ENCODE measurements at regions not wholly inside any gene's neighbourhood (a gene's known extent, or its start where the extent isn't known, plus 50 kb on each side); places are given as distances from the start of the nearest gene placed in this dataset.

- Histone ChIP-seq H3K36me3 (ENCODE audit: control insufficient read depth, insufficient read depth, low read length) (no peaks in the 10 kb centered on the region), H3K27me3 (ENCODE audit: control insufficient read depth, insufficient read depth, low read length) (no peaks in the 10 kb centered on the region; the same call in none of the 2 replicates), H3K27ac (ENCODE audit: low read length) (no peak overlapping the region), H3K4me1 (ENCODE audit: control insufficient read depth, insufficient read depth, low read length) (no peaks in the 10 kb centered on the region), H3K9me3 (ENCODE audit: control insufficient read depth, insufficient read depth, low read depth, low read length) (no peaks in the 10 kb centered on the region), H3K4me3 (ENCODE audit: low read depth in 2 of 2, low read length in 2 of 2) (no peak overlapping the region)
- in situ Hi-C loops (cut with HindIII; ENCODE audit: low pct_unique_long_range_greater_than_20kb, low sequenced_read_pairs), result loop anchor here (25.0 kb wide), 1 partner anchor 218 kb away; the partner anchor contains the start of gene FAM98B
- no peak for ATAC-seq
- ChIA-PET POLR2A (no interaction called here), CTCF (no interaction called here)
- TF ChIP-seq POLR2AphosphoS5 (IDR thresholded peaks at IDR 0.05; ENCODE audit: low read depth, low read length) (no peak), SIN3A (IDR thresholded peaks at IDR 0.05; ENCODE audit: borderline replicate concordance, insufficient read depth, low read depth, low read length) (no peak), TCF7L2 (IDR thresholded peaks at IDR 0.05; ENCODE audit: low read depth, low read length) (no peak)
- TF ChIP-seq, protein P1, sequence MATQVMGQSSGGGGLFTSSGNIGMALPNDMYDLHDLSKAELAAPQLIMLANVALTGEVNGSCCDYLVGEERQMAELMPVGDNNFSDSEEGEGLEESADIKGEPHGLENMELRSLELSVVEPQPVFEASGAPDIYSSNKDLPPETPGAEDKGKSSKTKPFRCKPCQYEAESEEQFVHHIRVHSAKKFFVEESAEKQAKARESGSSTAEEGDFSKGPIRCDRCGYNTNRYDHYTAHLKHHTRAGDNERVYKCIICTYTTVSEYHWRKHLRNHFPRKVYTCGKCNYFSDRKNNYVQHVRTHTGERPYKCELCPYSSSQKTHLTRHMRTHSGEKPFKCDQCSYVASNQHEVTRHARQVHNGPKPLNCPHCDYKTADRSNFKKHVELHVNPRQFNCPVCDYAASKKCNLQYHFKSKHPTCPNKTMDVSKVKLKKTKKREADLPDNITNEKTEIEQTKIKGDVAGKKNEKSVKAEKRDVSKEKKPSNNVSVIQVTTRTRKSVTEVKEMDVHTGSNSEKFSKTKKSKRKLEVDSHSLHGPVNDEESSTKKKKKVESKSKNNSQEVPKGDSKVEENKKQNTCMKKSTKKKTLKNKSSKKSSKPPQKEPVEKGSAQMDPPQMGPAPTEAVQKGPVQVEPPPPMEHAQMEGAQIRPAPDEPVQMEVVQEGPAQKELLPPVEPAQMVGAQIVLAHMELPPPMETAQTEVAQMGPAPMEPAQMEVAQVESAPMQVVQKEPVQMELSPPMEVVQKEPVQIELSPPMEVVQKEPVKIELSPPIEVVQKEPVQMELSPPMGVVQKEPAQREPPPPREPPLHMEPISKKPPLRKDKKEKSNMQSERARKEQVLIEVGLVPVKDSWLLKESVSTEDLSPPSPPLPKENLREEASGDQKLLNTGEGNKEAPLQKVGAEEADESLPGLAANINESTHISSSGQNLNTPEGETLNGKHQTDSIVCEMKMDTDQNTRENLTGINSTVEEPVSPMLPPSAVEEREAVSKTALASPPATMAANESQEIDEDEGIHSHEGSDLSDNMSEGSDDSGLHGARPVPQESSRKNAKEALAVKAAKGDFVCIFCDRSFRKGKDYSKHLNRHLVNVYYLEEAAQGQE (IDR thresholded peaks at IDR 0.05; ENCODE audit: insufficient read depth in 1 of 2, low read depth in 2 of 2, low read length in 1 of 2), result no peak
- TF ChIP-seq, protein P2, sequence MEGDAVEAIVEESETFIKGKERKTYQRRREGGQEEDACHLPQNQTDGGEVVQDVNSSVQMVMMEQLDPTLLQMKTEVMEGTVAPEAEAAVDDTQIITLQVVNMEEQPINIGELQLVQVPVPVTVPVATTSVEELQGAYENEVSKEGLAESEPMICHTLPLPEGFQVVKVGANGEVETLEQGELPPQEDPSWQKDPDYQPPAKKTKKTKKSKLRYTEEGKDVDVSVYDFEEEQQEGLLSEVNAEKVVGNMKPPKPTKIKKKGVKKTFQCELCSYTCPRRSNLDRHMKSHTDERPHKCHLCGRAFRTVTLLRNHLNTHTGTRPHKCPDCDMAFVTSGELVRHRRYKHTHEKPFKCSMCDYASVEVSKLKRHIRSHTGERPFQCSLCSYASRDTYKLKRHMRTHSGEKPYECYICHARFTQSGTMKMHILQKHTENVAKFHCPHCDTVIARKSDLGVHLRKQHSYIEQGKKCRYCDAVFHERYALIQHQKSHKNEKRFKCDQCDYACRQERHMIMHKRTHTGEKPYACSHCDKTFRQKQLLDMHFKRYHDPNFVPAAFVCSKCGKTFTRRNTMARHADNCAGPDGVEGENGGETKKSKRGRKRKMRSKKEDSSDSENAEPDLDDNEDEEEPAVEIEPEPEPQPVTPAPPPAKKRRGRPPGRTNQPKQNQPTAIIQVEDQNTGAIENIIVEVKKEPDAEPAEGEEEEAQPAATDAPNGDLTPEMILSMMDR (IDR thresholded peaks at IDR 0.05), result no peak
- no peak for DNase-seq (ENCODE audit: low read depth, low spot score)
- intact Hi-C loops (cut with micrococcal nuclease; ENCODE audit: unreplicated experiment), result loop anchor here (5.0 kb wide), 1 partner anchor 683 kb away; no protein-coding TSS in a partner anchor
- BruUV-seq (replicated peaks), result no TSS peak
These were observed 116.2 kb upstream of the RASGRP1 start for GRCh38 chr15:38680775-38681174.

DNA sequence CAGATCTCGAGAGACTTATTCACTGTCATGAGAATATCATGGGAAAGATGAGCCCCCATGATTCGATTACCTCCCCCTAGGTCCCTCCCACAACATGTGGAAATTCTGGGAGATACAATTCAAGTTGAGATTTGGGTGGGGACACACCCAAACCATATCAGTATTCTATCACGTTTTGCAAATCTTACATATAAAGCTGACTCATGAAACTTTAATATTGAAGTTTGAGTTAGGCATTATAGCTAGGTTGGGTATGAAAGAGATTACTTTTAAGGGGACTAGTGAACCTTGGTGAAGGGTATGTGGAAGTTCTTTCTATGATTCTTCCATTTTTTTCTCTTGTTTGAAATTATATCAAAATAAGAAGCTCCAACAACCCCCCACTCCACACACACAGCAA lies 117.7 kb upstream of the RASGRP1 start:
- ATAC-seq (no peak), DNase-seq (ENCODE audit: low read depth, low spot score) (no peak)
- Histone ChIP-seq H3K4me3 (ENCODE audit: low read depth in 2 of 2, low read length in 2 of 2) (no peak overlapping the region), H3K27ac (ENCODE audit: low read length) (no peak overlapping the region), H3K4me1 (ENCODE audit: control insufficient read depth, insufficient read depth, low read length) (no peaks in the 10 kb centered on the region), H3K36me3 (ENCODE audit: control insufficient read depth, insufficient read depth, low read length) (no peaks in the 10 kb centered on the region), H3K9me3 (ENCODE audit: control insufficient read depth, insufficient read depth, low read depth, low read length) (no peaks in the 10 kb centered on the region), H3K27me3 (ENCODE audit: control insufficient read depth, insufficient read depth, low read length) (peaks cover 3% of the 10 kb centered on the region)
- POLR2A ChIA-PET, result no interaction called here
- TF ChIP-seq, protein P1 (IDR thresholded peaks at IDR 0.05; ENCODE audit: insufficient read depth in 1 of 2, low read depth in 2 of 2, low read length in 1 of 2), result no peak
- TF ChIP-seq TCF7L2 (IDR thresholded peaks at IDR 0.05; ENCODE audit: low read depth, low read length) (no peak), POLR2AphosphoS5 (IDR thresholded peaks at IDR 0.05; ENCODE audit: low read depth, low read length) (no peak), SIN3A (IDR thresholded peaks at IDR 0.05; ENCODE audit: borderline replicate concordance, insufficient read depth, low read depth, low read length) (no peak)
- TF ChIP-seq, protein P2 (IDR thresholded peaks at IDR 0.05), result no peak
- CTCF ChIA-PET, result interaction anchor here (0.6 to 0.9 kb wide), 4 partner anchors 113 to 409 kb away, joined by 3 to 4 read pairs (median 3); no protein-coding TSS in a partner anchor
- in situ Hi-C loops (cut with HindIII; ENCODE audit: low pct_unique_long_range_greater_than_20kb, low sequenced_read_pairs) (loop anchor here (25.0 kb wide), 1 partner anchor 220 kb away; the partner anchor contains the start of gene FAM98B), intact Hi-C loops (cut with micrococcal nuclease; ENCODE audit: unreplicated experiment) (loop anchor here (2.0 to 5.0 kb wide), 2 partner anchors 118 to 685 kb away; partner anchors contain the start of gene RASGRP1)
- no TSS peak for BruUV-seq (replicated peaks)

Data from Panc1 (cell line).